ENCODE measurements at regions not wholly inside any gene's neighbourhood (a gene's known extent, or its start where the extent isn't known, plus 50 kb on each side); places are given as distances from the start of the nearest gene placed in this dataset.

DNA sequence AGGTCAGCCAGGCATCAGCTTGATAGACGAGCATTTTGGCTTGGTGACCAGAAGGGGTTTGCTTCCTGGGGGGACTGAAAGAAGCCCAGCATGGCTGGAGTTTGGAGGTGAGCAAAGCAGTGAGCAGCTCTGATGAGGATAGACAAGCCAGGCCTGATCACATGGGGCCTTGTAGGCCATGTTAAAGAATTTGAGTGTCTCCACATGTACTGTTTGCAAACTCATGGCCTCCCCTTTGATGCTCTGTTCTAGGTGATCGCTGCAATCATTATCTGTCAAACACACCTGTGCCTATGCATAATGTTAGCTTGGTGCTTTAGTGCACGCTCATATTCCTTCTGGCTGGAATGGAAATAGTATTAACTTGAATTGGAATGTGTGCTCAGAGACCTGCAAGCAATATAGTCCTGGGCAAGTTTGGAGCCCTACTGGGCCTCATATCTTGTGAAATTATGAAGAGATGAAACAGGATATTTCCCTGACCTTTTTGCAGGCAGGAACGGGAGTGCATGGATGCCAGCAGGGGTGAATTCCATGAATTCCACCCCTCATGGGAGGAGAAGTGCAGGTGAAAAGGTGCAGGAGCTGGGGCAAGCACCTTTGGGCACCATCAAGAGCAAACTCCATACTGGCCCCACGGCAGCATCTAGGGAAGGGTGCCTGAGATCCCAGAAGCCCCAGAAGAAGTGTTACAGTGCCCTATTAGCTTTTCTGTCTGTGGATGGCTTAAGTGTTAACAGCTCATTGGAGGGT, 480.5 kb downstream of the EPM2A start:
- Histone ChIP-seq H3K4me1 (no peaks in the 10 kb centered on the region), H3K4me3 (no peak overlapping the region), H3K27ac (no peak overlapping the region), H3K9ac (ENCODE audit: low read depth in 2 of 2, low read length in 2 of 2) (no peak overlapping the region), H3K9me3 (no peaks in the 10 kb centered on the region), H3K27me3 (no peaks in the 10 kb centered on the region), H3K36me3 (no peaks in the 10 kb centered on the region)
- TF ChIP-seq, protein P1, sequence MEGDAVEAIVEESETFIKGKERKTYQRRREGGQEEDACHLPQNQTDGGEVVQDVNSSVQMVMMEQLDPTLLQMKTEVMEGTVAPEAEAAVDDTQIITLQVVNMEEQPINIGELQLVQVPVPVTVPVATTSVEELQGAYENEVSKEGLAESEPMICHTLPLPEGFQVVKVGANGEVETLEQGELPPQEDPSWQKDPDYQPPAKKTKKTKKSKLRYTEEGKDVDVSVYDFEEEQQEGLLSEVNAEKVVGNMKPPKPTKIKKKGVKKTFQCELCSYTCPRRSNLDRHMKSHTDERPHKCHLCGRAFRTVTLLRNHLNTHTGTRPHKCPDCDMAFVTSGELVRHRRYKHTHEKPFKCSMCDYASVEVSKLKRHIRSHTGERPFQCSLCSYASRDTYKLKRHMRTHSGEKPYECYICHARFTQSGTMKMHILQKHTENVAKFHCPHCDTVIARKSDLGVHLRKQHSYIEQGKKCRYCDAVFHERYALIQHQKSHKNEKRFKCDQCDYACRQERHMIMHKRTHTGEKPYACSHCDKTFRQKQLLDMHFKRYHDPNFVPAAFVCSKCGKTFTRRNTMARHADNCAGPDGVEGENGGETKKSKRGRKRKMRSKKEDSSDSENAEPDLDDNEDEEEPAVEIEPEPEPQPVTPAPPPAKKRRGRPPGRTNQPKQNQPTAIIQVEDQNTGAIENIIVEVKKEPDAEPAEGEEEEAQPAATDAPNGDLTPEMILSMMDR (IDR thresholded peaks at IDR 0.05), result no peak
- no peak for DNase-seq
- intact Hi-C loops (cut with DNase I), result no loop called here

DNA sequence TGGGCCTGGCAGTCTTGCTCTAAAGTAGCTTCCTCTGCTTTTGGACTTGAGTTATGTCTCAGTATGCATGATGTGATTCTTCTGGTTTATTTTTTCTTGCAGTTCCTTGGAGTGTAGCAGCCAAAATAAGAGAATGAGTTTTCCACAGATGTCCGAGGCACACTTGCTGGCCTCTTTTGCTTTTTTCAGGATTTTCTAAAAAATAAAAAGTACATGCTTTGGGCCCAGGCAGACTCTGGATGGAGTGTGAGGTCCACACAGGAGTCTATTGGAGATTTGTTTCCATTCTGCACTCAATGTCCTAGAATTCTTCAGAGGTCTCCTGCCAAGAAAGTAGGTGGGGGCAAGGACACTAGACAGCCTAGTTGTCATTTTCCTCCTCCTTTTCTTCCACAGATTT, 477.6 kb downstream of the EPM2A start:
- Histone ChIP-seq H3K4me1 (no peaks in the 10 kb centered on the region), H3K9me3 (no peaks in the 10 kb centered on the region), H3K27me3 (no peaks in the 10 kb centered on the region), H3K27ac (no peak overlapping the region), H3K4me3 (no peak overlapping the region), H3K9ac (ENCODE audit: low read depth in 2 of 2, low read length in 2 of 2) (no peak overlapping the region), H3K36me3 (no peaks in the 10 kb centered on the region)
- no peak for DNase-seq
- TF ChIP-seq, protein P1 (IDR thresholded peaks at IDR 0.05), result no peak
- intact Hi-C loops (cut with DNase I), result no loop called here

DNA sequence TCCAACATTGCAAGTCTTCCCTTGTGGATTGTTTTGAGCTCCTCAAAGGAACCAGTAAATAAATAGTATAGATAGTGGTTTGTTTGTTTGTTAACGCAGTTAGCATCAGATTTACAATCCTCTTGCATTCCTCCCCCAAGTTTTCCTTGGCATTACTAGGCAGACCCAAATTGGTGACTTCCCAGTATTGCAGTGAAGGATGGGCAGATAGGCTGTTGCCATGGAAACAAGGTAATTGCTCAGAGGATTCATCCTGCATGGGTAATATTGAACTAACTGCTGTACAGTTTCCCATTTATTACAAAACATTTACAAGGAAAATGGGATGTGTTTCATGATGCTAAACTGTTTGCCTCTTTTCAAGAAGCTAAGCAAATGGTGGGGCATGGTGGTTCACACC, 477.2 kb downstream of the EPM2A start:
- Histone ChIP-seq H3K9me3 (no peaks in the 10 kb centered on the region), H3K9ac (ENCODE audit: low read depth in 2 of 2, low read length in 2 of 2) (no peak overlapping the region), H3K4me3 (no peak overlapping the region), H3K27me3 (no peaks in the 10 kb centered on the region), H3K36me3 (no peaks in the 10 kb centered on the region), H3K4me1 (no peaks in the 10 kb centered on the region), H3K27ac (no peak overlapping the region)
- intact Hi-C loops (cut with DNase I), result no loop called here
- DNase-seq, result no peak
- TF ChIP-seq, protein P1 (IDR thresholded peaks at IDR 0.05), result no peak

DNA sequence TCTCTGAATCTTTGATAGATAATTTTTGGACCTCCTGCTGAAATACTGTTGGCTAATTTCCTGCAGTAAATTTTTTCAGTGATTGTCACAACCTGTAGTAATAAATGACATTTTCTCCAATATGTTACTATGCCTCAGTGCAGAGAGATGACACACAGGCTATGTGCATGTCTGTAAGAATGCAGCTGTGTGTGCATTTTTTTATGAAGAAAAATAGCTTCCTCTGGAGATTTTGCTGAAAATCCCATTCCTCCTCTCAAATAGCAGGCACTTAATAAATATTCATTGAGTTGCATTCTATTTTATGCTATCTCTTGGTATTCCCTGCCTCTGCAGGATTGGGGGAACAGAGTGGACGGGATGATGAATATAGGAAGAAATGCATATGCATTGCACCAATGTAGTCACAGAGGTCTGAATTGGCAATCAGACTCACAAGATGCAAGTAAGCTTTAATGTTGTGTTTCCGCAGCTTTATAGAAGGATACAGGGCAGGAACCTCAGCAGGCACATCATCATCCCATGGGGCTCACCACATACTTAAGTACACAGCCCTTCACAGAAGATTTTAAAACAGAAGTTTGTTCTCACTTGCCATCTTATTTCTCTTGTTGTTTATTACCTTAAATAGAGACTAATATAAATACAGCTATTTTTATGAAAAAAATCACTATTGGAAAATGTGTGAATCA, 474.7 kb downstream of the EPM2A start:
- intact Hi-C loops (cut with DNase I), result no loop called here
- no peaks in the 10 kb centered on the region for H3K27me3 ChIP-seq
- no peak overlapping the region for H3K27ac ChIP-seq
- no peak overlapping the region for H3K4me3 ChIP-seq
- H3K9ac ChIP-seq (ENCODE audit: low read depth in 2 of 2, low read length in 2 of 2), result no peak overlapping the region
- H3K4me1 ChIP-seq, result no peaks in the 10 kb centered on the region
- no peaks in the 10 kb centered on the region for H3K9me3 ChIP-seq
- no peak for DNase-seq
- TF ChIP-seq, protein P1 (IDR thresholded peaks at IDR 0.05), result no peak
- H3K36me3 ChIP-seq, result no peaks in the 10 kb centered on the region

DNA sequence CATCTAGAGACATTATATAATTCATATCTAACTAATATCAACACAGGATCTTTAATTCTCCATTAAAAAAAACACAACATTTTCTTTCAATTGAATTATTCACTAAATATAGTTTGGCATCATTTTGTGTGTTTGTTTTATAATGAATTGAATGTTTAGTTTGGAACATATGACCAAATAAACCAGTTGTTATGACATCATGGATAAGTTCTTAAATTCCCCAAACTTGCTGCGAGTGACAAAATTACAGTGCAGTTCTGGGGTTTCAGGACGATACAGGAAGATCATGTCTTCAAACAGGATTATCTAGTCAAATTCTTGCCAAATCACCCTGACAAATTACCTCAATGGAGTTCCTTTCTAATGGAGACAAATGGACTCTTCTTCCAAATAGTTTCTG, 473.6 kb downstream of the EPM2A start:
- H3K27me3 ChIP-seq, result no peaks in the 10 kb centered on the region
- intact Hi-C loops (cut with DNase I), result no loop called here

More for the DNA sequence above, 473.6 kb downstream of the EPM2A start:
- no peak for DNase-seq
- no peaks in the 10 kb centered on the region for H3K9me3 ChIP-seq
- no peak overlapping the region for H3K27ac ChIP-seq
- H3K4me3 ChIP-seq, result no peak overlapping the region
- TF ChIP-seq, protein P1 (IDR thresholded peaks at IDR 0.05), result no peak
- H3K9ac ChIP-seq (ENCODE audit: low read depth in 2 of 2, low read length in 2 of 2), result no peak overlapping the region
- H3K4me1 ChIP-seq, result no peaks in the 10 kb centered on the region
- no peaks in the 10 kb centered on the region for H3K36me3 ChIP-seq
